ENCODE measurements at regions not wholly inside any gene's neighbourhood (a gene's known extent, or its start where the extent isn't known, plus 50 kb on each side); places are given as distances from the start of the nearest gene placed in this dataset.

GRCh38 chr7:110007320-110008063 is 1083.4 kb upstream of the LRRN3 start:
- FAIRE-seq (no peak), DNase-seq (ENCODE audit: insufficient read length, low spot score) (no peak)
- TF ChIP-seq SPI1 (IDR thresholded peaks at IDR 0.05; ENCODE audit: low read depth, low read length), result no peak
- TF ChIP-seq POLR2A (IDR thresholded peaks at IDR 0.05; ENCODE audit: low read depth, low read length), result no peak
- TF ChIP-seq POLR2AphosphoS5 (IDR thresholded peaks at IDR 0.05; ENCODE audit: low read depth, low read length), result no peak
- no peak for TF ChIP-seq POU2F2 (IDR thresholded peaks at IDR 0.05; ENCODE audit: low read depth, low read length)
- no peak for TF ChIP-seq PAX5 (IDR thresholded peaks at IDR 0.05; ENCODE audit: insufficient read depth, low read length, severe bottlenecking)
- TF ChIP-seq TAF1 (IDR thresholded peaks at IDR 0.05; ENCODE audit: low read depth, low read length), result no peak

- no peak for DNase-seq (ENCODE audit: insufficient read length, low spot score)
- TF ChIP-seq SPI1 (IDR thresholded peaks at IDR 0.05; ENCODE audit: low read depth, low read length), result peak; percentile 33; the same call in 1 of the 2 replicates
- TF ChIP-seq PAX5 (IDR thresholded peaks at IDR 0.05; ENCODE audit: insufficient read depth, low read length, severe bottlenecking), result no peak
- no peak for FAIRE-seq
These were observed 1080.6 kb upstream of the LRRN3 start for GRCh38 chr7:110010359-110010758.

- no peak for FAIRE-seq
- no peak for TF ChIP-seq PAX5 (IDR thresholded peaks at IDR 0.05; ENCODE audit: insufficient read depth, low read length, severe bottlenecking)
- no peak for TF ChIP-seq SPI1 (IDR thresholded peaks at IDR 0.05; ENCODE audit: low read depth, low read length)
- no peak for TF ChIP-seq POLR2AphosphoS5 (IDR thresholded peaks at IDR 0.05; ENCODE audit: low read depth, low read length)
- TF ChIP-seq POU2F2 (IDR thresholded peaks at IDR 0.05; ENCODE audit: low read depth, low read length), result no peak
- no peak for TF ChIP-seq TAF1 (IDR thresholded peaks at IDR 0.05; ENCODE audit: low read depth, low read length)
- DNase-seq (ENCODE audit: insufficient read length, low spot score), result no peak
These were observed 1073.5 kb upstream of the LRRN3 start for GRCh38 chr7:110017405-110017804.

- no peak for DNase-seq (ENCODE audit: insufficient read length, low spot score)
- TF ChIP-seq POLR2AphosphoS5 (IDR thresholded peaks at IDR 0.05; ENCODE audit: low read depth, low read length), result no peak
- TF ChIP-seq POLR2A (IDR thresholded peaks at IDR 0.05; ENCODE audit: low read depth, low read length), result no peak
- no peak for TF ChIP-seq SPI1 (IDR thresholded peaks at IDR 0.05; ENCODE audit: low read depth, low read length)
- no peak for TF ChIP-seq PAX5 (IDR thresholded peaks at IDR 0.05; ENCODE audit: insufficient read depth, low read length, severe bottlenecking)
- no peak for TF ChIP-seq TAF1 (IDR thresholded peaks at IDR 0.05; ENCODE audit: low read depth, low read length)
- no peak for TF ChIP-seq POU2F2 (IDR thresholded peaks at IDR 0.05; ENCODE audit: low read depth, low read length)
- no peak for FAIRE-seq
These were observed 1063.5 kb upstream of the LRRN3 start for GRCh38 chr7:110027385-110027784.

GRCh38 chr7:110043519-110043918 is 1047.4 kb upstream of the LRRN3 start:
- no peak for DNase-seq (ENCODE audit: insufficient read length, low spot score)
- FAIRE-seq, result no peak
- no peak for TF ChIP-seq POU2F2 (IDR thresholded peaks at IDR 0.05; ENCODE audit: low read depth, low read length)
- no peak for TF ChIP-seq POLR2A (IDR thresholded peaks at IDR 0.05; ENCODE audit: low read depth, low read length)
- TF ChIP-seq SPI1 (IDR thresholded peaks at IDR 0.05; ENCODE audit: low read depth, low read length), result no peak
- TF ChIP-seq TAF1 (IDR thresholded peaks at IDR 0.05; ENCODE audit: low read depth, low read length), result no peak
- TF ChIP-seq PAX5 (IDR thresholded peaks at IDR 0.05; ENCODE audit: insufficient read depth, low read length, severe bottlenecking), result no peak
- no peak for TF ChIP-seq POLR2AphosphoS5 (IDR thresholded peaks at IDR 0.05; ENCODE audit: low read depth, low read length)

- DNase-seq (ENCODE audit: insufficient read length, low spot score) (no peak), FAIRE-seq (no peak)
- TF ChIP-seq PAX5 (IDR thresholded peaks at IDR 0.05; ENCODE audit: insufficient read depth, low read length, severe bottlenecking) (no peak), SPI1 (IDR thresholded peaks at IDR 0.05; ENCODE audit: low read depth, low read length) (no peak), POLR2AphosphoS5 (IDR thresholded peaks at IDR 0.05; ENCODE audit: low read depth, low read length) (no peak), TAF1 (IDR thresholded peaks at IDR 0.05; ENCODE audit: low read depth, low read length) (no peak), POLR2A (IDR thresholded peaks at IDR 0.05; ENCODE audit: low read depth, low read length) (no peak), POU2F2 (IDR thresholded peaks at IDR 0.05; ENCODE audit: low read depth, low read length) (no peak)
These were observed 1040.1 kb upstream of the LRRN3 start for GRCh38 chr7:110050785-110051184.

GRCh38 chr7:110051372-110051771 is 1039.6 kb upstream of the LRRN3 start:
- TF ChIP-seq PAX5 (IDR thresholded peaks at IDR 0.05; ENCODE audit: insufficient read depth, low read length, severe bottlenecking), result no peak
- TF ChIP-seq POU2F2 (IDR thresholded peaks at IDR 0.05; ENCODE audit: low read depth, low read length), result no peak
- TF ChIP-seq SPI1 (IDR thresholded peaks at IDR 0.05; ENCODE audit: low read depth, low read length), result no peak
- TF ChIP-seq POLR2A (IDR thresholded peaks at IDR 0.05; ENCODE audit: low read depth, low read length), result no peak
- TF ChIP-seq TAF1 (IDR thresholded peaks at IDR 0.05; ENCODE audit: low read depth, low read length), result no peak
- TF ChIP-seq POLR2AphosphoS5 (IDR thresholded peaks at IDR 0.05; ENCODE audit: low read depth, low read length), result no peak
- FAIRE-seq (no peak), DNase-seq (ENCODE audit: insufficient read length, low spot score) (no peak)

- DNase-seq (ENCODE audit: insufficient read length, low spot score) (no peak), FAIRE-seq (no peak)
- TF ChIP-seq POLR2AphosphoS5 (IDR thresholded peaks at IDR 0.05; ENCODE audit: low read depth, low read length) (no peak), PAX5 (IDR thresholded peaks at IDR 0.05; ENCODE audit: insufficient read depth, low read length, severe bottlenecking) (no peak), TAF1 (IDR thresholded peaks at IDR 0.05; ENCODE audit: low read depth, low read length) (no peak), POU2F2 (IDR thresholded peaks at IDR 0.05; ENCODE audit: low read depth, low read length) (no peak), POLR2A (IDR thresholded peaks at IDR 0.05; ENCODE audit: low read depth, low read length) (no peak), SPI1 (IDR thresholded peaks at IDR 0.05; ENCODE audit: low read depth, low read length) (no peak)
These were observed 1034.6 kb upstream of the LRRN3 start for GRCh38 chr7:110056331-110056730.

GRCh38 chr7:110058401-110058800 is 1032.5 kb upstream of the LRRN3 start:
- FAIRE-seq (no peak), DNase-seq (ENCODE audit: insufficient read length, low spot score) (no peak)
- no peak for TF ChIP-seq SPI1 (IDR thresholded peaks at IDR 0.05; ENCODE audit: low read depth, low read length)

- FAIRE-seq (no peak), DNase-seq (ENCODE audit: insufficient read length, low spot score) (no peak)
- TF ChIP-seq POLR2A (IDR thresholded peaks at IDR 0.05; ENCODE audit: low read depth, low read length) (no peak), SPI1 (IDR thresholded peaks at IDR 0.05; ENCODE audit: low read depth, low read length) (peak; percentile 94), POLR2AphosphoS5 (IDR thresholded peaks at IDR 0.05; ENCODE audit: low read depth, low read length) (no peak), PAX5 (IDR thresholded peaks at IDR 0.05; ENCODE audit: insufficient read depth, low read length, severe bottlenecking) (no peak), POU2F2 (IDR thresholded peaks at IDR 0.05; ENCODE audit: low read depth, low read length) (no peak)
These were observed 1029.5 kb upstream of the LRRN3 start for GRCh38 chr7:110061387-110061786.

Measured in GM12891 (cell line).